NT2/D1 (cell line): ENCODE measurements at regions not wholly inside any gene's neighbourhood (a gene's known extent, or its start where the extent isn't known, plus 50 kb on each side); places are given as distances from the start of the nearest gene placed in this dataset.

Experiments
- SUZ12 ChIP-seq: IDR thresholded peaks from 2 replicates; pipeline ENCODE4 v1.6.1; 2011; ENCODE audit not compliant: insufficient read length, insufficient read depth; ENCODE audit errors: extremely low read depth
- YY1 ChIP-seq: IDR thresholded peaks from 2 replicates; pipeline ENCODE4 v1.6.1; 2011; ENCODE audit not compliant: insufficient read length, insufficient read depth
- ZNF274 ChIP-seq: IDR thresholded peaks from 2 replicates; pipeline ENCODE4 v1.6.1; 2011; ENCODE audit warnings: mild to moderate bottlenecking, low read depth, low read length

GRCh38 chr1:242877229-242877628, 352.7 kb upstream of the PLD5 start:
- TF ChIP-seq ZNF274 (no peak), SUZ12 (no peak), YY1 (no peak)
